ENCODE measurements at regions not wholly inside any gene's neighbourhood (a gene's known extent, or its start where the extent isn't known, plus 50 kb on each side); places are given as distances from the start of the nearest gene placed in this dataset.

- TF ChIP-seq CTCF (IDR thresholded peaks at IDR 0.05) = no peak
- no peak for TF ChIP-seq POLR2AphosphoS5 (IDR thresholded peaks at IDR 0.05; ENCODE audit: low read depth, low read length)
Observed at GRCh38 chr13:22175815-22176214, 504.9 kb downstream of the FGF9 start.
